Renal cortical epithelial cell (primary cell): ENCODE measurements at regions not wholly inside any gene's neighbourhood (a gene's known extent, or its start where the extent isn't known, plus 50 kb on each side); places are given as distances from the start of the nearest gene placed in this dataset.

Experiments
- DNase-seq: peaks from one replicate; pipeline ENCODE4 v3.0.0-alpha.2; 2011; ENCODE audit warnings: low read depth

- DNase-seq = no peak
These were observed 263.8 kb upstream of the TNRC6C start for GRCh38 chr17:77694391-77695363.

GRCh38 chr17:77695386-77695785, 263.1 kb upstream of the TNRC6C start:
- no peak for DNase-seq

GRCh38 chr17:77696151-77696720, 262.3 kb upstream of the TNRC6C start:
- DNase-seq = no peak

GRCh38 chr17:77696721-77697460, 261.6 kb upstream of the TNRC6C start:
- DNase-seq = no peak

- DNase-seq = no peak
These were observed 260.8 kb upstream of the TNRC6C start for GRCh38 chr17:77697480-77698400.

GRCh38 chr17:77698903-77699623, 259.4 kb upstream of the TNRC6C start:
- DNase-seq = no peak

- no peak for DNase-seq
These were observed 258.2 kb upstream of the TNRC6C start for GRCh38 chr17:77700165-77700881.

- no peak for DNase-seq
These were observed 256.5 kb upstream of the TNRC6C start for GRCh38 chr17:77701996-77702395.

- no peak for DNase-seq
These were observed 254.3 kb upstream of the TNRC6C start for GRCh38 chr17:77704048-77704815.

- no peak for DNase-seq
These were observed 251.6 kb upstream of the TNRC6C start for GRCh38 chr17:77706938-77707337.

- DNase-seq = no peak
These were observed 251.0 kb upstream of the TNRC6C start for GRCh38 chr17:77707546-77707945.

GRCh38 chr17:77708049-77708448, 250.5 kb upstream of the TNRC6C start:
- DNase-seq = no peak

GRCh38 chr17:77708936-77709335, 249.6 kb upstream of the TNRC6C start:
- DNase-seq = no peak

- DNase-seq = no peak
These were observed 248.9 kb upstream of the TNRC6C start for GRCh38 chr17:77709594-77709993.

- DNase-seq = no peak
These were observed 245.9 kb upstream of the TNRC6C start for GRCh38 chr17:77712578-77712977.

GRCh38 chr17:77716289-77716926, 242.1 kb upstream of the TNRC6C start:
- no peak for DNase-seq

GRCh38 chr17:77717941-77718668, 240.4 kb upstream of the TNRC6C start:
- DNase-seq = no peak

GRCh38 chr17:77718669-77718961, 239.9 kb upstream of the TNRC6C start:
- DNase-seq = no peak
